Osteocyte (in vitro differentiated cells): ENCODE measurements at regions not wholly inside any gene's neighbourhood (a gene's known extent, or its start where the extent isn't known, plus 50 kb on each side); places are given as distances from the start of the nearest gene placed in this dataset.

Experiments used
- DNase-seq: peaks from one replicate; pipeline ENCODE4 v3.0.0; 2021; ENCODE audit warnings: mixed read lengths; ENCODE audit not compliant: unreplicated experiment; ENCODE audit errors: extremely low spot score
- H3K27ac Mint-ChIP-seq: one replicate; pipeline ENCODE4 v1.8.0; 2021; ENCODE audit warnings: mild to moderate bottlenecking, mixed read lengths; ENCODE audit not compliant: unreplicated experiment
- H3K27me3 Mint-ChIP-seq: one replicate; pipeline ENCODE4 v1.8.0; 2021; ENCODE audit warnings: mixed read lengths; ENCODE audit not compliant: unreplicated experiment
- H3K36me3 Mint-ChIP-seq: one replicate; pipeline ENCODE4 v1.8.0; 2021; ENCODE audit warnings: mixed read lengths; ENCODE audit not compliant: unreplicated experiment
- H3K4me1 Mint-ChIP-seq: one replicate; pipeline ENCODE4 v1.8.0; 2021; ENCODE audit warnings: mixed read lengths; ENCODE audit not compliant: unreplicated experiment
- H3K4me3 Mint-ChIP-seq: one replicate; pipeline ENCODE4 v1.8.0; 2021; ENCODE audit warnings: mild to moderate bottlenecking, moderate library complexity, mixed read lengths; ENCODE audit not compliant: unreplicated experiment
- H3K9me3 Mint-ChIP-seq: one replicate; pipeline ENCODE4 v1.8.0; 2021; ENCODE audit warnings: mixed read lengths; ENCODE audit not compliant: unreplicated experiment
- TF ChIP-seq, protein P1 (sequence below): fragments of 200-600 bp; sonication (generic); IDR thresholded peaks from 2 replicates; pipeline ENCODE4 v1.5.0; 2021; ENCODE audit warnings: antibody characterized with exemption, mild to moderate bottlenecking, moderate library complexity

DNA sequence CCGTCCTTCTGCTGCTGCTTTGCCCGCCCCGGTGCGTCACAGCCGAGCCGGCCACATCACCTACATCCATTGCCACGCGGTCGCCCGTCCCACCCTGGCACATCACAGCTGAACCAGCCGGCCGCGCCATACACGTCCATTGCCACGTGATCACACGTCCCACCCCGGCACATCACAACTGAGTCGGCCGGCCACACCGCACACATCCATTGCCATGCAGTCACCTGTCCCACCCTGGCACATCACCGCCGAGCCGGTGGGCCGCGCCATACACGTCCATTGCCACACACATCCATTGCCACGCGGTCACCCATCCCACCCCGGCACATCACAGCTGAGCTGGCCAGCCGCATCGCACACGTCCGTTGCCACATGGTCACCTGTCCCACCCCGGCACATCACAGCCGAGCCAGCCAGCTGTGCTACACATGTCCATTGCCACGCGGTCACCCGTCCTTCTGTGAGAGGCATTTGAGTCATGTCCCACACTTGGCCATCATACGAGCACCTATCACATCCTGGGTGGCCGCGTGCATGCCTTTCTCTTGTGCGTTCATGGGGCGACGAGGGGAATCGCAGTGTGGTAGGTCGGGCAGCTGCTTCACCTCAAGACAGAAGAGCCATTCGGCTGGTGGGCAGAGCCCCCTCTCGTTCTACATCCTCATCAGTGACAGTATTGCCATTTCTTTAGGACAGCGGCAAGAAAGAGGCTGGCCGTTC, 58.6 kb downstream of the JAKMIP3 start:
- Mint-ChIP-seq H3K36me3 (peaks cover 4% of the 10 kb centered on the region), H3K4me1 (peaks cover 3% of the 10 kb centered on the region), H3K4me3 (no peak overlapping the region), H3K27ac (no peak overlapping the region), H3K27me3 (peaks cover 20% of the 10 kb centered on the region), H3K9me3 (peaks cover 4% of the 10 kb centered on the region)
- DNase-seq = no peak
- TF ChIP-seq, protein P1, sequence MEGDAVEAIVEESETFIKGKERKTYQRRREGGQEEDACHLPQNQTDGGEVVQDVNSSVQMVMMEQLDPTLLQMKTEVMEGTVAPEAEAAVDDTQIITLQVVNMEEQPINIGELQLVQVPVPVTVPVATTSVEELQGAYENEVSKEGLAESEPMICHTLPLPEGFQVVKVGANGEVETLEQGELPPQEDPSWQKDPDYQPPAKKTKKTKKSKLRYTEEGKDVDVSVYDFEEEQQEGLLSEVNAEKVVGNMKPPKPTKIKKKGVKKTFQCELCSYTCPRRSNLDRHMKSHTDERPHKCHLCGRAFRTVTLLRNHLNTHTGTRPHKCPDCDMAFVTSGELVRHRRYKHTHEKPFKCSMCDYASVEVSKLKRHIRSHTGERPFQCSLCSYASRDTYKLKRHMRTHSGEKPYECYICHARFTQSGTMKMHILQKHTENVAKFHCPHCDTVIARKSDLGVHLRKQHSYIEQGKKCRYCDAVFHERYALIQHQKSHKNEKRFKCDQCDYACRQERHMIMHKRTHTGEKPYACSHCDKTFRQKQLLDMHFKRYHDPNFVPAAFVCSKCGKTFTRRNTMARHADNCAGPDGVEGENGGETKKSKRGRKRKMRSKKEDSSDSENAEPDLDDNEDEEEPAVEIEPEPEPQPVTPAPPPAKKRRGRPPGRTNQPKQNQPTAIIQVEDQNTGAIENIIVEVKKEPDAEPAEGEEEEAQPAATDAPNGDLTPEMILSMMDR = no peak

DNA sequence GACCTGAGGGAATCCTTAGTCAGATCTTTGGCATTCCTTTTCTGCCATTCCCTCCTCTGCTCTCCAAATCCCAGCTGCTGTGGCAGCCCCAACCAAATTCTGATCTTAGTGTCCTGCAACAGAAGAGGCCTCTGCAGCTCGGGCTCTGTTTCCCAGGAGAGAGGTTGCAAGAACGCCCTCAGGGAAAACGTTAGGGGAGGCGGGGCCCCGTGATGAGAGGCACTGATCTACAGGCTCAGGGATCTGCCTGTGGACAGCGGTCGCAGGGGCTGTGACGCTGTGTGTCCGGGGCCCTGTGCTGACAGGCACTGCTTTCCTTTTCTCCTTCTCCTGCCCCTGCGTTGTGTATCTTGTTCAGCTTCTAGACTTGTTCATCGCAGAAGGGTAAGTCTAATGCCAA, 57.3 kb upstream of the DPYSL4 start:
- TF ChIP-seq, protein P1 = no peak
- Mint-ChIP-seq H3K27ac (no peak overlapping the region), H3K27me3 (peaks cover 24% of the 10 kb centered on the region), H3K9me3 (peaks cover 4% of the 10 kb centered on the region), H3K4me1 (peaks cover 6% of the 10 kb centered on the region), H3K36me3 (peaks cover 4% of the 10 kb centered on the region), H3K4me3 (no peak overlapping the region)
- no peak for DNase-seq

DNA sequence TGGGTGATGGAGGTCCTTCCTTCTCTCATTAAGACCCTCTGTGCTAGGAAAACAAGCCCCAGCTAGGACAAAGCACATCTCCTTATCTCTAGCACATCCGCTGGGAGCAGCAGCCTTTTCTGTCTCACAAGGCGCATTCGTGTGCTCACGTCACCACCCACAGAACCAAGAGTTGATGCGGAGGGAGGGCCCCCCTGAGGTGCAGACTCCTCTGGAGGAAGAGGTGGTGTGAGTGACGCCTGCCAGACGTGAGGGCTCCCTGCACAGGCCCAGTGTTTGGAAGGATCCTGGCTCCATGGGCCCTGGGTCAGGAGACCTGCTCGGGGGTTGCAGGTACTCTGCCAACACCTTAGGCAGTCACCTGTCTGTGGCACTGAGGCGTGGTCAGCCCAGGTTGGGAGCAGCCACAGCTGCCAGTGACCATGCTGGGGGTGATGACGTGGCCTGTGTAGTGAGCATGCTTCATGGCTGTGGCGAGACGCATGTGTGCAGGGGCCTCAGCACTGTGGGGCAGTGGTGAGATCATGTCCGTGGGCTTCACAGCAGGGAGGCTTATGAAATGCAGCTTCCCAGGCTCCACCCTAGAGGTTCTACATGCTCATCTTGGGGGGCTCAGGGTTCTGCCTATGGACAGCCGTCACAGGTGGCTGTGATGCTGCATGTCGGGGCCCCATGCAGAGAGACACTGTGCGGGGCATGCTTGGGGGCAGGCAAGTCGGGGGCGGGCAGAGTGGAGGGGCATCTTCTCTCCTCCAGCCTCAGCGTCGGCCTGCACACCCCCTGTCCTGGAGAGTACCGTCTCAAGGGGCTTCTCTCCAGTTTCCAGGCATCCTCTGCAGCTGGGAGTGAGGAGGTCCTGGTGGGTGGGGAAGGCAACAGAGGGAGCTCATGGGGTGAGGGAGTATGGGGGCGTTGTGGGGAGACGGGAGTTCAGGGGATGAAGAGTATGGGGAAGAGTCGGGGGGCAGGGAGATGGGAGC, 56.2 kb upstream of the DPYSL4 start:
- Mint-ChIP-seq H3K4me1 (peaks cover 6% of the 10 kb centered on the region), H3K36me3 (peaks cover 4% of the 10 kb centered on the region), H3K9me3 (peaks cover 4% of the 10 kb centered on the region), H3K4me3 (no peak overlapping the region), H3K27ac (no peak overlapping the region), H3K27me3 (peaks cover 24% of the 10 kb centered on the region)
- TF ChIP-seq, protein P1 = no peak
- no peak for DNase-seq

DNA sequence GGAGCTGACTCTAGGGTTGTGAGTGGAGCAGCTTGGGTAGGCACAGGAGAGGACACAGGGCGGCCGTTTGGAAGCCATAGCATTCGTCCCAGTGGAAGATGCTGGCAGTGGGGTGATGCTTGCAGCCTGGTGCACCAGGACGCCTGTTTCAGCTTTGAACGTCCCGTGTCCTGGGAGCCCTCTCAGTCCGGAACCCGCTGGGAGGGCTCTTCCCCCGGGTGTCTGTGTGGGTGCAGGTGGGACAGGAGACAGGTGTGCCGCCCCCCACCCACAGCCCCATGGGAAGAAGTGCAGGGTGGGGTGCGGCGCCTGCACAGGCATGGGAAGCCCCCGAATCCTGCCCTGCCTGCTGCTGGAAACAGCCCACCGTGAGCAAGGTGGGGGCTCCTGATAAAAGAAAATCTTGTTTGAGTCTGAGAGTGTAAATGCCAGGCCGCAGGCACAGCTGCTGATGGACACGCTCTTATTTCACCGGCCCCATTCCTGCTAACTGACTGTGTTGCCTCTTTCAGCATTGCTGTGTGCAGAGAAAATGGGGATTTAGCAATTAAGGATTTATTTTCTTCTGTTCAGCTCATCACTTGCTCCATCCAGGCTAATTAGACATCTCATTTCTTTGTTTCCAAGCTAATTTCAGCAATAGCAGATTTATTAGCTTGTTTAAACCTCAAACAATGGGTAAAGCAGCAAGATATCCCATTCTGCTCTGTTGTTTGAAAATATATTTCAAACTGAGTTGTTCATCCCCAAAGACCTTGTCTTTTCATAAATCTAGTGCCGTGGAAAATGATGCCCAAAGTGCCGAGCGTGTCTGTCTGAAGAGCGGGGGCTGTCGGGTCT, 54.9 kb upstream of the DPYSL4 start:
- Mint-ChIP-seq H3K27ac (no peak overlapping the region), H3K36me3 (peaks cover 4% of the 10 kb centered on the region), H3K9me3 (peaks cover 4% of the 10 kb centered on the region), H3K4me1 (peaks cover 6% of the 10 kb centered on the region), H3K4me3 (no peak overlapping the region), H3K27me3 (peaks cover 22% of the 10 kb centered on the region)
- DNase-seq = no peak
- TF ChIP-seq, protein P1 = no peak
